Body of pancreas (tissue), 4 donors: ENCODE measurements at regions not wholly inside any gene's neighbourhood (a gene's known extent, or its start where the extent isn't known, plus 50 kb on each side); places are given as distances from the start of the nearest gene placed in this dataset.

Source experiments
- ATAC-seq: fragments of 150-250 bp; one replicate; pipeline ENCODE4 v1.9.1; 2016
- DNase-seq, 4 donors: peaks; one replicate each; pipeline ENCODE4 v3.0.0-alpha.2; 2019
- H3K27ac ChIP-seq, 4 donors: fragments of 200-600 bp; sonication (generic); 1 replicate in 3 of 4; 2 replicates in 1 of 4; pipeline versions ENCODE4 v1.5.1 to v1.6.1; 2016 to 2019; ENCODE audit warnings: mild to moderate bottlenecking in 1 of 4, mixed read lengths in 1 of 4, moderate library complexity in 1 of 4
- H3K27me3 ChIP-seq, 2 donors: fragments of 200-600 bp; sonication (generic); one replicate each; pipeline ENCODE4 v1.6.0; 2016; ENCODE audit warnings: mild to moderate bottlenecking in 1 of 2
- H3K36me3 ChIP-seq, 2 donors: fragments of 200-600 bp; sonication (generic); replicated peaks in 1 of 2; 2 replicates each; pipeline ENCODE4 v1.5.1; 2016; ENCODE audit warnings: low read depth in 2 of 2; ENCODE audit not compliant: insufficient read depth in 1 of 2
- H3K4me1 ChIP-seq: fragments of 200-600 bp; sonication (generic); one replicate; pipeline ENCODE4 v1.6.0; 2016
- H3K4me3 ChIP-seq, 2 donors: fragments of 200-600 bp; sonication (generic); 1 replicate in 1 of 2; 2 replicates in 1 of 2; pipeline ENCODE4 v1.5.1; 2016 to 2019
- H3K9me3 ChIP-seq, 3 donors: fragments of 200-600 bp; sonication (generic); 1 replicate in 2 of 3; 2 replicates in 1 of 3; pipeline ENCODE4 v1.5.1; 2016
- CTCF ChIP-seq, 7 experiments: fragments of 450-650 bp in 4 of 7; fragments of 200-600 bp in 3 of 7; sonication (generic) in 3 of 7; IDR thresholded peaks; one replicate each; pipeline ENCODE4 v1.5.1; 2016 to 2019; ENCODE audit warnings: antibody characterized with exemption in 7 of 7
- POLR2A ChIP-seq, 3 donors: fragments of 450-650 bp; IDR thresholded peaks; one replicate each; pipeline ENCODE4 v1.6.1; 2016; ENCODE audit warnings: antibody characterized with exemption in 3 of 3, mild to moderate bottlenecking in 2 of 3
- WGBS, 2 donors: methylation state at CpG; one replicate each; pipeline ENCODE4 v1.1.5; 2017; 5-methylcytosine and 5-hydroxymethylcytosine counted together
- intact Hi-C: fragments of 100-400 bp; cut with DNase I; formaldehyde crosslinking; loops from one replicate; pipeline ENCODE4 v1.15.1; 2023

GRCh38 chr2:136495636-136496035 lies 269.7 kb upstream of the THSD7B start:
- intact Hi-C loops = no loop called here
- ATAC-seq (no peak), DNase-seq (no peak)
- TF ChIP-seq POLR2A (IDR thresholded peaks at IDR 0.05) (no peak), CTCF (IDR thresholded peaks at IDR 0.05) (no peak)
- Histone ChIP-seq H3K36me3 (no peaks in the 10 kb centered on the region), H3K27ac (no peak overlapping the region), H3K27me3 (no peaks in the 10 kb centered on the region), H3K4me3 (no peak overlapping the region), H3K4me1 (no peaks in the 10 kb centered on the region), H3K9me3 (no peaks in the 10 kb centered on the region)
- WGBS, 2 donors = 72 to 74% methylated on average over 5 of the region's 5 CpGs

GRCh38 chr2:136492901-136493300 lies 272.4 kb upstream of the THSD7B start:
- intact Hi-C loops = no loop called here
- no peak overlapping the region for H3K27ac ChIP-seq
- no peaks in the 10 kb centered on the region for H3K27me3 ChIP-seq
- no peaks in the 10 kb centered on the region for H3K36me3 ChIP-seq
- no peak for ATAC-seq
- no peak for DNase-seq
- H3K4me1 ChIP-seq = no peaks in the 10 kb centered on the region
- TF ChIP-seq POLR2A (IDR thresholded peaks at IDR 0.05) (no peak), CTCF (IDR thresholded peaks at IDR 0.05) (no peak)
- no peaks in the 10 kb centered on the region for H3K9me3 ChIP-seq
- no peak overlapping the region for H3K4me3 ChIP-seq
- WGBS, 2 donors = 53 to 57% methylated on average over 8 of the region's 8 CpGs

- ATAC-seq (no peak), DNase-seq (no peak)
- Histone ChIP-seq H3K4me1 (no peaks in the 10 kb centered on the region), H3K27me3 (no peaks in the 10 kb centered on the region), H3K36me3 (no peaks in the 10 kb centered on the region), H3K27ac (no peak overlapping the region), H3K9me3 (no peaks in the 10 kb centered on the region), H3K4me3 (no peak overlapping the region)
- 58 to 61% methylated on average over 3 of the region's 3 CpGs for WGBS, 2 donors
- intact Hi-C loops = no loop called here
- TF ChIP-seq CTCF (IDR thresholded peaks at IDR 0.05) (no peak), POLR2A (IDR thresholded peaks at IDR 0.05) (no peak)
These were observed 275.2 kb upstream of the THSD7B start for GRCh38 chr2:136490100-136490499.

- no peaks in the 10 kb centered on the region for H3K36me3 ChIP-seq
- no peaks in the 10 kb centered on the region for H3K4me1 ChIP-seq
- intact Hi-C loops = no loop called here
- H3K4me3 ChIP-seq = no peak overlapping the region
- no peaks in the 10 kb centered on the region for H3K27me3 ChIP-seq
- no peaks in the 10 kb centered on the region for H3K9me3 ChIP-seq
- DNase-seq (no peak), ATAC-seq (no peak)
- no peak for TF ChIP-seq POLR2A (IDR thresholded peaks at IDR 0.05)
- WGBS, 2 donors = 49 to 54% methylated on average over 2 of the region's 2 CpGs
- no peak overlapping the region for H3K27ac ChIP-seq
These were observed 277.9 kb upstream of the THSD7B start for GRCh38 chr2:136487421-136487820.

GRCh38 chr2:136486115-136486514 lies 279.2 kb upstream of the THSD7B start:
- no peaks in the 10 kb centered on the region for H3K27me3 ChIP-seq
- no peak overlapping the region for H3K27ac ChIP-seq
- no peaks in the 10 kb centered on the region for H3K36me3 ChIP-seq
- intact Hi-C loops = no loop called here
- ATAC-seq (no peak), DNase-seq (no peak)
- TF ChIP-seq POLR2A (IDR thresholded peaks at IDR 0.05) (no peak), CTCF (IDR thresholded peaks at IDR 0.05) (no peak)
- no peaks in the 10 kb centered on the region for H3K9me3 ChIP-seq
- H3K4me1 ChIP-seq = no peaks in the 10 kb centered on the region
- WGBS, 2 donors = 77 to 88% methylated on average over 10 of the region's 10 CpGs
- H3K4me3 ChIP-seq = no peak overlapping the region
